ENCODE measurements at regions not wholly inside any gene's neighbourhood (a gene's known extent, or its start where the extent isn't known, plus 50 kb on each side); places are given as distances from the start of the nearest gene placed in this dataset.

GRCh38 chr5:145204743-145205142, 630.4 kb downstream of the PRELID2 start:
- H3K4me3 ChIP-seq = no peak overlapping the region
- no peaks in the 10 kb centered on the region for H3K9me2 ChIP-seq (ENCODE audit: insufficient read depth)
- 35 to 47% methylated on average over 2 of the region's 2 CpGs for whole genome bisulfite sequencing, 2 experiments (ENCODE audit: low coverage in 1 of 2, low lambda C conversion rate in 2 of 2, missing lambda C conversion rate in 2 of 2)
- no peak overlapping the region for H3K4me2 ChIP-seq (ENCODE audit: unreplicated experiment)
- no peaks in the 10 kb centered on the region for H4K20me1 ChIP-seq (ENCODE audit: insufficient read depth)
- H3K79me2 ChIP-seq (ENCODE audit: insufficient read depth) = no peaks in the 10 kb centered on the region
- no peak for DNase-seq
- H3K9me3 ChIP-seq (ENCODE audit: low read depth) = no peaks in the 10 kb centered on the region
- H2AFZ ChIP-seq = no peak overlapping the region
- TF ChIP-seq EZH2 (IDR thresholded peaks at IDR 0.05; ENCODE audit: insufficient read depth, poor library complexity, severe bottlenecking) (no peak), EZH2phosphoT487 (IDR thresholded peaks at IDR 0.05; ENCODE audit: insufficient read depth, low read depth) (no peak)
- H3K4me1 ChIP-seq (ENCODE audit: insufficient read depth) = no peaks in the 10 kb centered on the region
- H3K36me3 ChIP-seq (ENCODE audit: low read depth) = no peaks in the 10 kb centered on the region
- no peaks in the 10 kb centered on the region for H3F3A ChIP-seq (ENCODE audit: insufficient read depth)
- H3K27me3 ChIP-seq (replicated peaks; ENCODE audit: insufficient read depth) = 0 out of 2 replicates have a peak, but pooled peaks cover 3% of the 10 kb centered on the region
- no peak overlapping the region for H3K9ac ChIP-seq
- H3K27ac ChIP-seq = no peak overlapping the region
- in situ Hi-C loops (cut with MboI) = no loop called here

- H3K4me2 ChIP-seq (ENCODE audit: unreplicated experiment) = no peak overlapping the region
- no peaks in the 10 kb centered on the region for H3K9me2 ChIP-seq (ENCODE audit: insufficient read depth)
- H2AFZ ChIP-seq = no peak overlapping the region
- no peaks in the 10 kb centered on the region for H3K79me2 ChIP-seq (ENCODE audit: insufficient read depth)
- no peaks in the 10 kb centered on the region for H3K36me3 ChIP-seq (ENCODE audit: low read depth)
- TF ChIP-seq EZH2phosphoT487 (IDR thresholded peaks at IDR 0.05; ENCODE audit: insufficient read depth, low read depth) (no peak), EZH2 (IDR thresholded peaks at IDR 0.05; ENCODE audit: insufficient read depth, poor library complexity, severe bottlenecking) (no peak)
- H3F3A ChIP-seq (ENCODE audit: insufficient read depth) = no peaks in the 10 kb centered on the region
- H3K4me3 ChIP-seq = no peak overlapping the region
- H3K9ac ChIP-seq = no peak overlapping the region
- in situ Hi-C loops (cut with MboI) = no loop called here
- no peaks in the 10 kb centered on the region for H3K4me1 ChIP-seq (ENCODE audit: insufficient read depth)
- WGBS, 2 experiments (ENCODE audit: low coverage in 1 of 2, low lambda C conversion rate in 2 of 2, missing lambda C conversion rate in 2 of 2) = 23 to 26% methylated on average over 2 of the region's 2 CpGs
- no peaks in the 10 kb centered on the region for H4K20me1 ChIP-seq (ENCODE audit: insufficient read depth)
- peak; percentile 3 for DNase-seq
- no peak overlapping the region for H3K27ac ChIP-seq
- H3K27me3 ChIP-seq (replicated peaks; ENCODE audit: insufficient read depth) = 0 out of 2 replicates have a peak, but pooled peaks cover 5% of the 10 kb centered on the region
- H3K9me3 ChIP-seq (ENCODE audit: low read depth) = no peaks in the 10 kb centered on the region
Observed at GRCh38 chr5:145203193-145203592, 631.9 kb downstream of the PRELID2 start.

GRCh38 chr5:145198525-145199260, 636.4 kb downstream of the PRELID2 start:
- Histone ChIP-seq H3K27ac (no peak overlapping the region), H4K20me1 (ENCODE audit: insufficient read depth) (no peaks in the 10 kb centered on the region), H3K27me3 (replicated peaks; ENCODE audit: insufficient read depth) (0 out of 2 replicates have a peak, but pooled peaks cover 8% of the 10 kb centered on the region), H3K9me2 (ENCODE audit: insufficient read depth) (no peaks in the 10 kb centered on the region), H3K9me3 (ENCODE audit: low read depth) (no peaks in the 10 kb centered on the region), H3K79me2 (ENCODE audit: insufficient read depth) (no peaks in the 10 kb centered on the region), H2AFZ (no peak overlapping the region), H3K4me1 (ENCODE audit: insufficient read depth) (no peaks in the 10 kb centered on the region), H3K4me2 (ENCODE audit: unreplicated experiment) (no peak overlapping the region), H3K36me3 (ENCODE audit: low read depth) (no peaks in the 10 kb centered on the region), H3K4me3 (no peak overlapping the region), H3K9ac (no peak overlapping the region), H3F3A (ENCODE audit: insufficient read depth) (no peaks in the 10 kb centered on the region)
- in situ Hi-C loops (cut with MboI) = no loop called here
- 17 to 40% methylated on average over 1 of the region's 1 CpG for WGBS, 2 experiments (ENCODE audit: low coverage in 1 of 2, low lambda C conversion rate in 2 of 2, missing lambda C conversion rate in 2 of 2)
- TF ChIP-seq EZH2phosphoT487 (IDR thresholded peaks at IDR 0.05; ENCODE audit: insufficient read depth, low read depth) (no peak), EZH2 (IDR thresholded peaks at IDR 0.05; ENCODE audit: insufficient read depth, poor library complexity, severe bottlenecking) (no peak)
- DNase-seq = no peak

- no peaks in the 10 kb centered on the region for H3K27me3 ChIP-seq (replicated peaks; ENCODE audit: insufficient read depth)
- no peaks in the 10 kb centered on the region for H3K36me3 ChIP-seq (ENCODE audit: low read depth)
- H3K4me3 ChIP-seq = no peak overlapping the region
- peak; percentile 39 for DNase-seq
- H4K20me1 ChIP-seq (ENCODE audit: insufficient read depth) = no peaks in the 10 kb centered on the region
- no peaks in the 10 kb centered on the region for H3K9me3 ChIP-seq (ENCODE audit: low read depth)
- no peaks in the 10 kb centered on the region for H3K79me2 ChIP-seq (ENCODE audit: insufficient read depth)
- WGBS, 2 experiments (ENCODE audit: low coverage in 1 of 2, low lambda C conversion rate in 2 of 2, missing lambda C conversion rate in 2 of 2) = 33 to 34% methylated on average over 4 of the region's 4 CpGs
- TF ChIP-seq EZH2 (IDR thresholded peaks at IDR 0.05; ENCODE audit: insufficient read depth, poor library complexity, severe bottlenecking) (no peak), EZH2phosphoT487 (IDR thresholded peaks at IDR 0.05; ENCODE audit: insufficient read depth, low read depth) (no peak)
- H3K9me2 ChIP-seq (ENCODE audit: insufficient read depth) = no peaks in the 10 kb centered on the region
- in situ Hi-C loops (cut with MboI) = no loop called here
- no peaks in the 10 kb centered on the region for H3K4me1 ChIP-seq (ENCODE audit: insufficient read depth)
- H2AFZ ChIP-seq = no peak overlapping the region
- no peaks in the 10 kb centered on the region for H3F3A ChIP-seq (ENCODE audit: insufficient read depth)
- no peak overlapping the region for H3K4me2 ChIP-seq (ENCODE audit: unreplicated experiment)
- no peak overlapping the region for H3K9ac ChIP-seq
- H3K27ac ChIP-seq = no peak overlapping the region
Observed at GRCh38 chr5:145189746-145190145, 645.4 kb downstream of the PRELID2 start.
